Peyer's patch (tissue), 4 donors: ENCODE measurements at regions not wholly inside any gene's neighbourhood (a gene's known extent, or its start where the extent isn't known, plus 50 kb on each side); places are given as distances from the start of the nearest gene placed in this dataset.

Experiments used
- DNase-seq, 3 donors: peaks; one replicate each; pipeline ENCODE4 v3.0.0-alpha.2; 2017 to 2019
- H3K27ac ChIP-seq, 4 donors: fragments of 200-600 bp; sonication (generic); one replicate each; pipeline ENCODE4 v1.5.1; 2016 to 2019
- H3K27me3 ChIP-seq, 2 donors: fragments of 200-600 bp; sonication (generic); one replicate each; pipeline ENCODE4 v1.5.1; 2019
- H3K36me3 ChIP-seq, 3 donors: fragments of 200-600 bp; sonication (generic); one replicate each; pipeline ENCODE4 v1.5.1; 2016 to 2019
- H3K4me1 ChIP-seq, 4 donors: fragments of 200-600 bp; sonication (generic); one replicate each; pipeline ENCODE4 v1.5.1; 2016 to 2019
- H3K4me3 ChIP-seq, 4 donors: fragments of 200-600 bp; sonication (generic); 1 replicate in 3 of 4; 2 replicates in 1 of 4; pipeline ENCODE4 v1.5.1; 2016 to 2019; ENCODE audit warnings: mild to moderate bottlenecking in 1 of 4
- H3K9me3 ChIP-seq, 4 donors: fragments of 200-600 bp; sonication (generic); one replicate each; pipeline ENCODE4 v1.5.1; 2016 to 2019; ENCODE audit warnings: mild to moderate bottlenecking in 1 of 4
- CTCF ChIP-seq, 6 experiments: fragments of 450-650 bp in 4 of 6; fragments of 200-600 bp in 2 of 6; sonication (generic) in 1 of 6; IDR thresholded peaks; one replicate each; pipeline ENCODE4 v1.5.1; 2017 to 2019; ENCODE audit warnings: antibody characterized with exemption in 6 of 6, mild to moderate bottlenecking in 3 of 6, moderate library complexity in 1 of 6
- POLR2A ChIP-seq, 2 donors: fragments of 450-650 bp; IDR thresholded peaks; one replicate each; pipeline ENCODE4 v1.5.1; 2017; ENCODE audit warnings: antibody characterized with exemption in 2 of 2, mild to moderate bottlenecking in 2 of 2, moderate library complexity in 2 of 2

GRCh38 chr2:464562-465309 lies 176.8 kb upstream of the ALKAL2 start:
- Histone ChIP-seq H3K4me1 (peaks cover 0 to 11% (median 4%) of the 10 kb centered on the region in 4 donors), H3K27me3 (peaks cover 0 to 5% of the 10 kb centered on the region in 2 donors)
- TF ChIP-seq CTCF (IDR thresholded peaks at IDR 0.05) (peak in 2 of 6 experiments; percentile 10 to 13), POLR2A (IDR thresholded peaks at IDR 0.05) (no peak)

GRCh38 chr2:460861-461260 lies 173.0 kb upstream of the ALKAL2 start:
- peak in 2 of 3 donors; percentile 71 to 80 for DNase-seq
- no peaks in the 10 kb centered on the region for H3K36me3 ChIP-seq
- no peaks in the 10 kb centered on the region for H3K9me3 ChIP-seq
- no peak for TF ChIP-seq POLR2A (IDR thresholded peaks at IDR 0.05)
- TF ChIP-seq CTCF (IDR thresholded peaks at IDR 0.05), result no peak
- no peak overlapping the region for H3K4me3 ChIP-seq
- H3K27me3 ChIP-seq, result no peaks in the 10 kb centered on the region
- H3K27ac ChIP-seq, result peak overlapping the region in 1 of 4 donors; percentile 18
- H3K4me1 ChIP-seq, result peaks cover 0 to 8% (median 0%) of the 10 kb centered on the region in 4 donors

More at GRCh38 chr2:464562-465309, 176.8 kb upstream of the ALKAL2 start:
- Histone ChIP-seq H3K27ac (peak overlapping the region in 1 of 4 donors; percentile 38), H3K9me3 (peaks cover 0 to 4% (median 0%) of the 10 kb centered on the region in 4 donors), H3K4me3 (no peak overlapping the region), H3K36me3 (no peaks in the 10 kb centered on the region)
- DNase-seq, result peak in 2 of 3 donors; percentile 54 to 66

- TF ChIP-seq POLR2A (IDR thresholded peaks at IDR 0.05), result no peak
- no peak for TF ChIP-seq CTCF (IDR thresholded peaks at IDR 0.05)
- Histone ChIP-seq H3K36me3 (no peaks in the 10 kb centered on the region), H3K9me3 (no peaks in the 10 kb centered on the region), H3K4me3 (no peak overlapping the region), H3K27ac (no peak overlapping the region), H3K27me3 (no peaks in the 10 kb centered on the region), H3K4me1 (peaks cover 0 to 8% (median 0%) of the 10 kb centered on the region in 4 donors)
- DNase-seq, result no peak
Measured at GRCh38 chr2:459931-460330, 172.0 kb upstream of the ALKAL2 start.

- Histone ChIP-seq H3K4me3 (no peak overlapping the region), H3K4me1 (peaks cover 0 to 8% (median 0%) of the 10 kb centered on the region in 4 donors), H3K27me3 (no peaks in the 10 kb centered on the region), H3K27ac (no peak overlapping the region), H3K36me3 (no peaks in the 10 kb centered on the region), H3K9me3 (no peaks in the 10 kb centered on the region)
- DNase-seq, result no peak
- TF ChIP-seq CTCF (IDR thresholded peaks at IDR 0.05), result no peak
- no peak for TF ChIP-seq POLR2A (IDR thresholded peaks at IDR 0.05)
Measured at GRCh38 chr2:458425-458815, 170.5 kb upstream of the ALKAL2 start.

- Histone ChIP-seq H3K27me3 (no peaks in the 10 kb centered on the region), H3K4me1 (peaks cover 0 to 8% (median 0%) of the 10 kb centered on the region in 4 donors), H3K36me3 (no peaks in the 10 kb centered on the region), H3K4me3 (no peak overlapping the region), H3K9me3 (no peaks in the 10 kb centered on the region), H3K27ac (no peak overlapping the region)
- TF ChIP-seq POLR2A (IDR thresholded peaks at IDR 0.05) (no peak), CTCF (IDR thresholded peaks at IDR 0.05) (no peak)
- no peak for DNase-seq
Measured at GRCh38 chr2:457792-458424, 170.0 kb upstream of the ALKAL2 start.
